ENCODE measurements at regions not wholly inside any gene's neighbourhood (a gene's known extent, or its start where the extent isn't known, plus 50 kb on each side); places are given as distances from the start of the nearest gene placed in this dataset.

DNA sequence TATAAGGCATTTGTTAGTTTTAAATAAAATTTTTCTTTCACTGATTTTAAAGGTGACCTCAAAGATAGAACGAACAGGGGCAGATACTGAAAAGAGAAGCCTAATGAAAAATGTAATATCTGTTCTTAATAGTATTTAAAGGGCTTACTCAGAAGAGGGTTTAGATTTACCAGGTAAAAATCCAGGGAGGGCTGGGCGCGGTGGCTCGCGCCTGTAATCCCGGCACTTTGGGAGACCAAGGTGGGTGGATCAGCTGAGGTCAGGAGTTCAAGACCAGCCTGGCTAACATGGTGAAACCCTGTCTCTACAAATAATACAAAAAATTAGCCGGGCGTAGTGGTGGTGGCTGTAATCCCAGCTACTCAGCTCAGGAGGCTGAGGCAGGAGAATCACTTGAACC, 108.3 kb upstream of the CNTNAP2 start:
- no peaks in the 10 kb centered on the region; a peak in 1 of 7 replicates for H3K27me3 ChIP-seq (replicated peaks in 1 of 4; ENCODE audit: control insufficient read depth in 3 of 4, extremely low read depth in 1 of 4, insufficient read depth in 3 of 4, low read length in 3 of 4)
- H3K79me2 ChIP-seq (ENCODE audit: control insufficient read depth in 1 of 2, insufficient read depth in 2 of 2, low read length in 2 of 2), result no peaks in the 10 kb centered on the region
- H2BK15ac ChIP-seq (ENCODE audit: low read length), result no peak overlapping the region
- H3K36me3 ChIP-seq (ENCODE audit: control insufficient read depth in 2 of 4, insufficient read depth in 4 of 4, low read length in 3 of 4), result no peaks in the 10 kb centered on the region
- H3K9me3 ChIP-seq (ENCODE audit: insufficient read depth in 2 of 2, low read depth in 1 of 2, low read length in 1 of 2), result no peaks in the 10 kb centered on the region
- H3K27ac ChIP-seq (ENCODE audit: low read depth, low read length), result no peak overlapping the region
- no peak overlapping the region for H2AK5ac ChIP-seq (ENCODE audit: low read depth, low read length)
- no peak overlapping the region for H2BK20ac ChIP-seq (ENCODE audit: low read length)
- H2BK12ac ChIP-seq (ENCODE audit: low read depth, low read length), result no peak overlapping the region
- H2BK120ac ChIP-seq (replicated peaks; ENCODE audit: low read depth, low read length), result no peak overlapping the region
- no peak overlapping the region for H4K5ac ChIP-seq (ENCODE audit: insufficient read length, low read depth, low read length)
- H3K4me2 ChIP-seq (ENCODE audit: insufficient read depth in 1 of 2, low read depth in 2 of 2, low read length in 2 of 2), result no peak overlapping the region
- H4K20me1 ChIP-seq (replicated peaks in 1 of 2; ENCODE audit: control insufficient read depth in 1 of 2, insufficient read depth in 2 of 2, low read length in 2 of 2), result no peaks in the 10 kb centered on the region
- FAIRE-seq, result no peak
- H3K79me1 ChIP-seq (ENCODE audit: low read depth, low read length), result no peaks in the 10 kb centered on the region
- H3K4me1 ChIP-seq (replicated peaks in 1 of 4; ENCODE audit: control insufficient read depth in 3 of 4, insufficient read depth in 4 of 4, low read length in 3 of 4), result no peaks in the 10 kb centered on the region
- H4K91ac ChIP-seq (replicated peaks; ENCODE audit: insufficient read length, low read length), result no peak overlapping the region
- ChIA-PET CTCF (ENCODE audit: partially characterized antibody) (no interaction called here), POLR2A (ENCODE audit: partially characterized antibody) (no interaction called here)
- H3K9ac ChIP-seq (replicated peaks in 1 of 4; ENCODE audit: extremely low read depth in 1 of 4, low read depth in 3 of 4, low read length in 3 of 4), result no peak overlapping the region
- H3K4ac ChIP-seq (replicated peaks; ENCODE audit: insufficient read length, low read depth, low read length), result no peak overlapping the region
- no peak overlapping the region for H2BK5ac ChIP-seq (ENCODE audit: low read depth, low read length)
- no peak overlapping the region for H3K56ac ChIP-seq (replicated peaks; ENCODE audit: insufficient read length, low read depth, low read length)
- no peak overlapping the region for H3K14ac ChIP-seq (ENCODE audit: insufficient read length)
- H3K4me3 ChIP-seq (ENCODE audit: extremely low read depth in 1 of 4, insufficient read depth in 2 of 4, low read depth in 3 of 4, low read length in 4 of 4), result no peak overlapping the region
- 97% methylated on average over 8 of the region's 8 CpGs; no CpG with 5 or more reads in 1 of the 2 experiments for WGBS, 2 experiments (ENCODE audit: extremely low coverage in 1 of 2, insufficient coverage in 1 of 2, insufficient read length in 1 of 2, insufficient replicate concordance in 2 of 2, low coverage in 1 of 2, low lambda C conversion rate in 2 of 2, missing lambda C conversion rate in 1 of 2)
- no peak for TF ChIP-seq JUN (IDR thresholded peaks at IDR 0.05; ENCODE audit: low read depth, low read length)
- TF ChIP-seq KDM1A (IDR thresholded peaks at IDR 0.05; ENCODE audit: borderline replicate concordance, low read length), result no peak
- no peak for TF ChIP-seq POLR2A (IDR thresholded peaks at IDR 0.05; ENCODE audit: control extremely low read depth in 1 of 2, low read depth in 2 of 2, low read length in 2 of 2)
- TF ChIP-seq YY1 (IDR thresholded peaks at IDR 0.05; ENCODE audit: low read depth, low read length), result no peak
- no peak for TF ChIP-seq RAD21 (IDR thresholded peaks at IDR 0.05 in 1 of 2, conservative IDR thresholded peaks at IDR 0.05 in 1 of 2; ENCODE audit: low read depth in 2 of 2, low read length in 2 of 2)
- no peak overlapping the region for H3K18ac ChIP-seq (ENCODE audit: extremely low read depth, low read length)
- no peak overlapping the region for H3K23ac ChIP-seq (ENCODE audit: insufficient read length)
- H3K23me2 ChIP-seq (ENCODE audit: low read depth, low read length), result no peaks in the 10 kb centered on the region
- DNase-seq (ENCODE audit: low read depth in 1 of 2, low spot score in 2 of 2), result no peak
- H4K8ac ChIP-seq (ENCODE audit: extremely low read depth, insufficient read depth, low read length), result no peak overlapping the region
- H2AFZ ChIP-seq (ENCODE audit: low read length), result no peak overlapping the region
